Adrenal gland (tissue), 5 donors: ENCODE measurements at regions not wholly inside any gene's neighbourhood (a gene's known extent, or its start where the extent isn't known, plus 50 kb on each side); places are given as distances from the start of the nearest gene placed in this dataset.

Experiments used
- CTCF ChIP-seq, 6 experiments: fragments of 450-650 bp in 4 of 6; fragments of 200-600 bp in 2 of 6; sonication (generic) in 1 of 6; IDR thresholded peaks; 1 replicate in 5 of 6; 2 replicates in 1 of 6; pipeline versions ENCODE4 v1.5.1 to v1.8.0; 2016 to 2021; ENCODE audit warnings: antibody characterized with exemption in 6 of 6, mild to moderate bottlenecking in 2 of 6, moderate library complexity in 1 of 6
- POLR2A ChIP-seq, 2 donors: fragments of 450-650 bp; IDR thresholded peaks; one replicate each; pipeline ENCODE4 v1.6.1; 2017; ENCODE audit warnings: antibody characterized with exemption in 2 of 2, mild to moderate bottlenecking in 2 of 2, moderate library complexity in 1 of 2
- donor health status: DM: no; HTN: no; CAD: no.

DNA sequence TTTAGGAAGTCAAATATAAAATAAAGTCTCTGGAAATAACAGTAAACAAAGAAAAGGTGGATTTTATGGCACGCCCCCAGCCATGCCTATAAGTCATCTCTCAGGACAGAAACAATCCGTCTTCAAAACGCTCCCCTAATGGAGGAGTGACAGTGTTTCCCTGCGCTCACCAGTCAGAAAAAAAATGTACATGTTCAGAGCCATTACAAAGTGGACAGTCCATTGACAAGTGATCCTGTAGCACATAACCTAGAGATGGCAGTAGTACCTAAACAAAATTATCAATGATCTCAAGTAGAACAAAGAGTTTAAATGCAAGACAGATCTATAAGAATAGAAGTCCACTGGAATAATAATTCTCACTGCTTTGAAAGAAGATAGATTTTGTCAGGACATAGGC is 891.7 kb upstream of the MIR17HG start:
- no peak for TF ChIP-seq CTCF (IDR thresholded peaks at IDR 0.05)
- TF ChIP-seq POLR2A (IDR thresholded peaks at IDR 0.05): no peak
